ENCODE measurements at regions not wholly inside any gene's neighbourhood (a gene's known extent, or its start where the extent isn't known, plus 50 kb on each side); places are given as distances from the start of the nearest gene placed in this dataset.
"Not testable (repeated sequence)": the region's sequence is repeated elsewhere in the genome, so short reads cannot be mapped to it uniquely, and the experiment has no call there.

DNA sequence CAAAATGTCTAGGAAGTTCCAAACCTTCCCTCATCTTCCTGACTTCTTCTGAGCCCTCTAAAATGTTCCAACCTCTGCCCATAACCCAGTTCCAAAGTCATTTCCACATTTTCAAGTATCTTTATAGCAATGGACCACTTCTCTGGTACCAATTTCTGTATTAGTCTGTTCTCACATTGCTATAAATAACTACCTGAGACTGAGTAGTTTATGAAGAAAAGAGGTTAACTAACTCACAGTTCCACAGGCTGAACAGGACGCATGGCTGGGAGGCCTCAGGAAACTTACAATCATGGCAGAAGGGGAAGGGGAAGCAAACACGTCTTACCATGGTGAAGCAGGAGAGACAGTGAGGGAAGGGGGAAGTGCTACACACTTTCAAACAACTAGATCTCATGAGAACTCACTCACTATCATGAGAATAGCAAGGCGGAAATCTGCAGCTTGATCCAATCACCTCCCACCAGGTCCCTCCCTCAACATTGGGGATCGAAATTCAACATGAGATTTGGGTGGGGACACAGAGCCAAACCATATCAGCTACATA, 213.2 kb upstream of the MGAT5 start:
- not testable (repeated sequence) for DNase-seq

DNA sequence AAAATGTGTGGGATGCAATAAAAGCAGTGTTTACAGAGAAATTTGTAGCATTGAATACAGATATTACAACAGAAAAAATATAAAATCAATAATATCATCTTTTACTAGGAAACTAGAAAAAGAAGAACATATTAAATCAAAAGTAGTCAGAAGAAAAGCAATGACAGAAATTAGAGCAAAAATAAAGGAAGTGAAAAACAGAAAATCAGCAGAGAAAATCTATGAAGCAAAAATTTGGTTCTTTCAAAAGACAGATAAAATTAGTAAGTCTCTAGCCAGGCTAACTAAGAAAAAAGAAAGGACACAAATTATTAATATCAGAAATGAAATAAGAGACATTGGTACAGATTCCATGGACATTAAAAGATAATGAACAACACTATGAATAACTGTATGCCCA, 212.0 kb upstream of the MGAT5 start:
- no peak for DNase-seq

DNA sequence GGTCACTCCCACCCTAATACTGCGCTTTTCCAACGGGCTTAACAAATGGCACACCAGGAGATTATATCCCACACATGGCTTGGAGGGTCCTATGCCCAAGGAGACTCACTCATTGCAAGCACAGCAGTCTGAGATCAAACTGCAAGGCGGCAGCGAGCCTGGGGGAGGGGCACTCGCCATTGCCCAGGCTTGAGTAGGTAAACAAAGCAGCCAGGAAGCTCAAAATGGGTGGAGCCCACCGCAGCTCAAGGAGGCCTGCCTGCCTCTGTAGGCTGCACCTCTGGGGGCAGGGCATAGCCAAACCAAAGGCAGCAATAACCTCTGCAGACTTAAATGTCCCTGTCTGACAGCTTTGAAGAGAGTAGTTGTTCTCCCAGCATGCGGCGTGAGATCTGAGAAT, 210.8 kb upstream of the MGAT5 start:
- DNase-seq: not testable (repeated sequence)

DNA sequence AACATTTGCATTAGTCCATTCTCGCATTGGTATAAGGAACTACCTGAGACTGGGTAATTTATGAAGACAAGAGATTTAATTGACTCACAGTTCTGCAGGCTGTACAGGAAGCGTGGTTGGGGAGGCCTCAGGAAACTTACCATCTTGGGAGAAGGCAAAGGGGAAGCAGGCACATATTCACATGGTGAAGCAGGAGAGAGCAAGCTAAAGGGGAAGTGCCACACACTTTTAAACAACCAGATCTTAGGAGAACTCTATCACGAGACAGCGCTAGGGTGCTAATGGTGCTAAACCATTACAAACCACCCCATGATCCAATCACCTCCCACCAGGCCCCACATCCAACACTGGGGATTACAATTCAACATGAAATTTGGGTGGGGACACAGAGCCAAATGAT, 201.7 kb upstream of the MGAT5 start:
- DNase-seq: no peak

DNA sequence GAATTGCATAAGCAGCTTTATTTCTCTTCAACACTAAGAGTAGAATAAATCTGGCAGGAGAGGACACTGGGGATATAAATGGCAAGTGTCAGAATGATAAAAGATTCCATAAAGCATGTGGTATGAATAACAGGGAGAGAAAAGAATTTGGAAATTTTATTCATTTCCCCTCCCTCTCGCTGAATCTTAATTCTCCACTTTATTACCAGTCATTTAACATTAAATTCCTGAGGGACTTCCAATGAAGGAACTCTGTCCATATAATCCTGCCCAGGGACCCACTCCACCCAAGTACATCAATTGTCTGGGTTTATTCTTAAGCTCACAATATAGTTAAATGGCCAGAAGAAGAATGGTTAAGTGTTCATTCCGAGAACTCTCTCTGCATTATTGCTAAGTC, 197.7 kb upstream of the MGAT5 start:
- DNase-seq: no peak

DNA sequence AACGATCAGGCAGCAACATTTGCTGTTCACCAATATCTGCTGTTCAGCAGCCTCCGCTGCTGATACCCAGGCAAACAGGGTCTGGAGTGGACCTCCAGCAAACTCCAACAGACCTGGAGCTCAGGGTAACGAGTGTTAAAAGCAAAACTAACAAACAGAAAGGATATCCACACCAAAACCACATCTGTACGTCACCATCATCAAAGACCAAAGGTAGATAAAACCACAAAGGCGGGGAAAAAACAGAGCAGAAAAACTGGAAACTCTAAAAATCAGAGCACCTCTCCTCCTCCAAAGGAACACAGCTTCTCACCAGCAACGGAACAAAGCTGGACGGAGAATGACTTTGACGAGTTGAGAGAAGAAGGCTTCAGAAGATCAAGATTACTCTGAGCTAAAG, 192.8 kb upstream of the MGAT5 start:
- not testable (repeated sequence) for DNase-seq

DNA sequence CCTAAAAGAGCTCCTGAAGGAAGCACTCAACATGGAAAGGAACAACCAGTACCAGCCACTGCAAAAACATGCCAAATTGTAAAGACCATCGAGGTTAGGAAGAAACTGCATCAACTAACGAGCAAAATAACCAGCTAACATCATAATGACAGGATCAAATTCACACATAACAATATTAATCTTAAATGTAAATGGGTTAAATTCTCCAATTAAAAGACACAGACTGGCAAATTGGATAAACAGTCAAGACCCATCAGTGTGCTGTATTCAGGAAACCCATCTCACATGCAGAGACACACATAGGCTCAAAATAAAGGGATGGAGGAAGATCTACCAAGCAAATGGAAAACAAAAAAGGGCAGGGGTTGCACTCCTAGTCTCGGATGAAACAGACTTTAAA, 191.6 kb upstream of the MGAT5 start:
- not testable (repeated sequence) for DNase-seq

DNA sequence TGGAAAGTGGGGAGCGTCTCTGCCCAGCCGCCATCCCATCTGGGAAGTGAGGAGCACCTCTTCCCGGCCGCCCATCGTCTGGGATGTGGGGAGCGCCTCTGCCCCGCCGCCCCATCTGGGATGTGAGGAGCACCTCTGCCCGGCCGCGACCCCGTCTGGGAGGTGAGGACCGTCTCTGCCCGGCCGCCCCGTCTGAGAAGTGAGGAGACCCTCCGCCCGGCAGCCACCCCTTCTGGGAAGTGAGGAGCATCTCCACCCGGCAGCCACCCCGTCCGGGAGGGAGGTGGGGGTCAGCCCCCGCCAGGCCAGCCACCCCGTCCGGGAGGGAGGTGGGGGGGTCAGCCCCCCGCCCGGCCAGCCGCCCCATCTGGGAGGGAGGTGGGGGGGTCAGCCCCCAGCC, 190.0 kb upstream of the MGAT5 start:
- DNase-seq: not testable (repeated sequence)

DNA sequence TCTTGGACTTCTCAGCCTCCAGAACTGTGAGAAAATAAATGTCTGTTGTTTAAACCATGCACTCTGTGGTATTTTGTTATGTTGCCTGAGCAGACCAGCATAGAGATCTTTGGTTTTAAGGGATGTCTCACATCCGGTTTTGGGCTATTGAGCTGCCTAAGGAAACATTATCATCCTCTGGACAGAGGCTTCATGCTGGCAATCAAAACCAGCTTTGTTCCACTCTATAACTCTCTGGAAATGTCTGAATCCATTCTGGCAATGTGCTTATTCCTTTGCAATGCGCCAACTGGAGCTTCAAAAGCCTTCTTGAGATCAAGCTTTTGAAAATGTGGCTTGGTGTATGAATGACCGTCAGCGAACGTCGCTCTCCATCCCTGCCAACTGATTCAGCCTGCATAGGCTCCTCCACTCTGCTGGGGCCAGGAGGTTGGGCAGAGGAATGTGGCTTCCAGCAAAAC, 183.6 kb upstream of the MGAT5 start:
- no peak for DNase-seq

DNA sequence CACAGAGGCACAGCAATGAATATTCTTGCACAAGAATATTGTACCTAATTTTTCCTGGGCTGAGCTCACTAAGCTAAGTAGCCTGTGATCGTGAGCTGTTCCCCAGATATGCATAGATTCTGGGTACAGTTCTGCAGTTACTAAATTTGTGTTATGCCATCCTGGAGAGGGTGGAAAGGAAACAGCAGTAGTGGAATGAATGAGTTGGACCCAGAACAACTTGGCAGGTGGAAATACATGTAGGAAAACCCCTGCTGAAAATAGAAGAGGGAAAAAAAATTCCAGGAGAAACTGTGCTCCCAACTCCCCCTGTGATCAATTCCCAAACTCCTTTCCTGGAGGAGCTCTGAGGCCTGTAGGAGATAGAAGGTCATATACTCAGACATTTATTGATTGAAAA, 181.5 kb upstream of the MGAT5 start:
- no peak for DNase-seq

DNA sequence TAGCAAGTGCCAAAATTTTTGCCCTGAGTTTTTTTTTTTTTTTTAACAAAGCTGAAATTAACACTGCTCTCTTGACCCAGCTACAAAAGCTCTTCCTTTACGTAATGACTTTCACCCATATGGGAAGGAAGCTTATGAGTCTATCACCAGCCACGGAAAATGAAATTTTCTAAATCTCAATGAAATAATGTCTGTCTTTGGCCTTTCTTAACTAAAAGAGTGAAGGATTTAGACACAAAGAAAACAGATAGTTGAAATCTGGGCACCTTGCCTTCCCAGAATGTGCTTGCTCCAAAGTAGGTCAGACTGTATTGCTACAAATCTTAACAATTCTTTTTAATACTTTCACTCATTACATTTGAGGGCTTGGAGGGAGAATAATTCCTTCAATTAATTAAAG, 180.8 kb upstream of the MGAT5 start:
- DNase-seq: no peak

DNA sequence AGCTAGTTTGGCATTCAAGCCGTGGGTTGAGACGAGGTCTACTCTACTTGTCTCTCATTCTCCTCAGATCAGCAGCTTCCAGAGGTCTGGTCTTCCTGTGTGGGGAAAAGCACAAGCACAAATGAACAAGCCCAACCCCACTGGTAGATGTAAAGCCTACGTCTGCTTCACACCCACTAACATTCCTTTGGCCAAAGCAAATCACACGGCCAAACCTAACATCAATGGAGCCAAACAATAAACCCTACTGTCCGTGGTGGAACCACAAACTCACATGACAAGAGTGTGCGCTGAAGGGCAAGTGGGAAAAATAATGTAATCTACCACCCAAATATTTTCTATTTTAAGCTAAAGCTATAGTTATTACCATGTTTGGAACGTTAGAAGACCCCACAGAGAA, 179.3 kb upstream of the MGAT5 start:
- DNase-seq: no peak

DNA sequence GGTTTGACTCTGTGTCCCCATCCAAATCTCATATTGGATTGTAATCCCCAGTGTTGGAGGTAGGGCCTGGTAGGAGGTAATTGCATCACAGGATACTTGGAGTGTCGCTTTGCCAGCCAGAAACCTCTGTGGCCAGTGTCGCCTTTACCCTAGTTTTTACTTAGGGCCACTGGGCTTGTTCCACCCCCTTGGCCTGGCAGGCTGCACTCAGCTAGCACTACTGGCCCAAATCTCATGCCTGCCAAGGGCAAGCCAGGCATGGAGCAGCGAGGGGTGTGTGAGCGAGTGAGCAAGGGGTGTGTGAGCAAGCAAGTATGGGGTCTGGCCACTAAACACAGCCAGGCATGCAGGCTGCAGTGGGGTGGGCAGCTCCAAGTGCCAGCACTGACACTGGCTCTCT, 178.7 kb upstream of the MGAT5 start:
- DNase-seq: no peak

DNA sequence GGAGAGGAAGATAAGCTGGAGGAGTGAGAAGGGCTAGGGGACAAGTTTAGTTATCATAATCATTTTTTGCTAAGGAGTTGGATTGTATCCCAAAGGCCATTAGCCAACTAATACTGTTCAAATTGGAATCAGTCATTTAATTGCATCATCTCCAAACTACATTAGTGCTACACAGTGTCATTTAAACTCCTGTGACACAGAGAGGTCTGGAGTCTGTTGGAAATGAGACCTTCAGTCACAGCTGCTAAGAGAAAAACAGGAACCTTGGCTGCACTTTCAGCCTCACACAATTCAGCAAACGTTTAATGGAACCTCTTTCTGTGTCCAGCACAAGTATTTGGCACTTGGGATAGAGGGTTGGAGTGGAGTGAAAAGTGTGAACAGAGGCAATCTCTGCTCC, 175.5 kb upstream of the MGAT5 start:
- DNase-seq: no peak

DNA sequence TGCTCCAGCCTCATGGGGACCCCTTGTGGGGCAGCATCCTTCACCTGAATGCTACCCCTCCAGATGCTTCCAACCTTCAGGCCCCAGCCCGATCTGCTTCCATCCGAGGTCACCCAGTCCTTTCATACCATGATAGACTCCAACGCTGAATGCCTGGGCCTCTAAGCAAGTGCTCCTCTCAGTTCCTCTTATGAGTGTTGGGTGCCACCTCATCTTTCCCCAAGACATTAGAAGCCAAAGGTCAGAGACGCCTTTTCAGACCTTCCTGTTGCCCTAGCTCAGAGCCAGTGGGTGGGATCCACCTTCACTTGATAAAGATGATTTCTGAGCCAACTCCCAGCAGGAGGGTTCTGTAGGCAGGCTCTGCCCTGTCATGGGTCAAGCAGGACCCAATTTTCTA, 174.5 kb upstream of the MGAT5 start:
- DNase-seq: no peak

DNA sequence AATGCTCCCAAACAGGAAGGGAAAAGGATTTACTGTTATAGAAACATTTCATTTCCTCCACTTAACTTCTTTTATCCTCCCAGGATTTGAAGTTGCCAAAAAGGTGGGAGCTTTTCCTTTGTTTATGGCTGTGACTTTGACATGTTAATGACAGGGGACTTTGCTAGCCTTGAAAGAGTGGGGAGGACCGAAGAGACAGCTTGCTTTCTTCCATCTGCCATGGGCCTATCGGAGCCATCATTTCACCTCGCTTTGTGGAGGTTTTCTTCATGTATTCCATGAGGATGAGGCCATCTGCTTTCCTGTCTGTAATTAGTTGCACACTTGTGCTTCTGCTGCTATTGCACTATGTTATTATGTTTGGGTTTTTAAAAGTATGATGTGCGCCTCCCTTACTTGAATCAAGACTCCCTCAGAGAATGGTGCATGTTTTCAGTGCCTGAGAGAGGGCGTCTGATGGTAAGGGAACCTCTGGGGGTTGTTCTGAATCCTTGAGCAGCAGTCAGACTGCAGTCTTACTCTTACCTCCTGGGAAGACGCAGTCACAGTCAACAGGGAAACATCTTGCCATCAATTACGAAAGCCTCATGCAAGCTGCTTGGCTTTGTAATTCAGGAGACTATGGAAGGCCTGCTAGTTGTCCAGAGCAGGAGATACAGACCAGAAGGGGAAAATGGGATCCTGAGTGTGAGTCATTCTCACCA, 173.3 kb upstream of the MGAT5 start:
- no peak for DNase-seq

DNA sequence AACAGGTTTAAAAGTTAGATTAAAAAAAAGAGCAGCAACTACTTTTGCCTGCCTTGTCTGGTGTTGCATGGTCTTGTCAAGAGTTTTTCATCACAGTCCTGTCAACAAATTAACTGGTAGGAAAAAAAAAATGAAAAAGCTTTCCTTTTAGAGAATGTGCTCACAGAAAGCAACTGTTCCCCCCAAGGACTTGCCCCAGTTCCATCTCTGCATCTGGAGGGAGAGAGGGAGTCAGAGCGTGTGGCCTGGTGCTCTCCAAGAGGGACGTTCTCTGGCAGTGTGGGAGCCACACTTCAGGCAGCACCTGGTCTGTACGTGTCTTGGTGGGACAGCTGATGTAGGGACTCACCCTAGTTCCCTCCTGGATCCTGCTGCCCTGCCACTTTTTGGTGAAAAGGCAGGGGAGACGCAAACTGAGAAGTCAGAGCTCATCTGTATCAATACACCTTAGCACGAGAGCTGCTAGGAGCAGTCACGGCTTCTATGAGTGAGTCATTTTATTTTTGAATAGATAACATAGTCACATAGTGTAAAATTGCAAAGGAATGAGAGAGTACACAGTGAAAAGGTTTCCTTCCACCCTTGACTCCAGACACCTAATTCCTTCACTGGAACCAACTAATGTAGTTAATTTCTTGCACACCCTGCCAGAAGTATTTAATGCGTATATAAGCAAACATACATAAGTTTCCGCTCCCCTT, 172.5 kb upstream of the MGAT5 start:
- DNase-seq: no peak

DNA sequence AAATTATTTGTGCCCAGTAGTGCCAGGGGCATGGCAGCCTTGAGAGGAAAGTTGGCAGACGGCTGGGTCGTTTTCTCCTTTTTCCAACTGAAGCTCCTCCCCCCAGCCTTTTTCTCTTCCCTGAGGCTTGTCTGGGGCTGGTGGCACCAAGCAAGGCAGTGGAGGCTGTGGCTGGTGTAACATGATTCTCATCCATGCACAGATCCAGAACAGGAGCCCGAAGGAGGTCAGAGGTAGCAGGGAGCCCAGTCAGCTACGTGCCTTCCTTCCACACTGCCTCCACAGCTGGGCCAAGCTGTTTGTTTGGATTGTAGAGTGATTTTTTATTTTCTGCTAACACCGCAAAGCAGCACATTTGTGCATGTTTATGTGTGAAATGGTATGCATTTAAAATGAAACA, 170.3 kb upstream of the MGAT5 start:
- no peak for DNase-seq

DNA sequence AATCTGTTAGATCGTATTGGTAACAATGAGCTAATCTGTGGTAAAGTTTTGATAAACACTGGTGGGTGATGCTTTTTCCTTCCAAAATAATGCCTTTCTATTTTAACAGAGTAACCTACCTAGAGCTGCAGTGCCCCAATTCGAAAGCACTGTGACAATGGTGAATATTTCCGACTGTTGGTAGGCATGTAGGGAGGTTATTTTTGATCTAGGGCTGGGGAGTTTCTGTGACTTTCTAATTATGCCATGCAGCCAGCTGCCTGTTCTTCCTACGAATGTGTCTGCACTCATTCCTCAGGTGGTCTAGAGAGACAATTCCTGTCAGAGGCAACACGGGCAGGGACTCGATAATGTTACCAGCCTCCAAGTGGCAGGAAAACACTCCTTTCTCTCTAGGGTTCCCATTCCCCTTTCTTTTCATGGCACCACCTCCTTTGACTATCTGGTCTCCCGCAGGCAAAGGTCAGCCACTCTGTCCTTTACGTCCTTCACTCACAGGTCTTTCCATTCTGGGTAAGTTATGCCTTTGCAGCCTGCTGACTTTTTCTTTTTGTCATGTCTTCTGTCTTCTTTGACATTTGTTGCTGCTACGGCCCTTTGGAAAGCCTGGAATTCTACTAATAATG, 167.2 kb upstream of the MGAT5 start:
- DNase-seq: no peak

DNA sequence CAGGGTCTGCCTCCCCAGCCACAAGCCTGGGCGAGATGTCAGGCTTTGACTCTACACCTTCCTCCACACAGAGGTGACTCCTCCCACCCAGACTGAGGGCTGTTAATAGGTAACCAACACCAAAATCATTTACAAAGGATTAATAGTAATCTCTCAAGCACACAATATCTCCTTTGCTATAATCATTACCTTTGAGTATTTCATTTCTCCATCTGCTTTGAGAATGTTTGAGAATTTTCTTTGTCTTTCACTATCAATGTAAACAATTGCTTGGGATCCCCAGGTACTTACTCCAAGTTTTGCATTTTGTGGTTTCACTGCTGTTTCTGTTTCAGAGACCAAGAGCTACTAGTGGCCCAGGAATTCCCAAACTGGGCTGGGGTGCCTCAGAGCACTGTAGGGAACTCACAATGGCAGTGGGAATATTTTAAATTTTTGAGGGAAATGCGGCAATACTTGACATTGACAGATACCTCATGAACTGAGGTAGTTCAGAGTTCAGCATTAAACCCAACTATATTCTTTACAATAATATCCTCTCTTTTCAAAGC, 166.4 kb upstream of the MGAT5 start:
- no peak for DNase-seq

DNA sequence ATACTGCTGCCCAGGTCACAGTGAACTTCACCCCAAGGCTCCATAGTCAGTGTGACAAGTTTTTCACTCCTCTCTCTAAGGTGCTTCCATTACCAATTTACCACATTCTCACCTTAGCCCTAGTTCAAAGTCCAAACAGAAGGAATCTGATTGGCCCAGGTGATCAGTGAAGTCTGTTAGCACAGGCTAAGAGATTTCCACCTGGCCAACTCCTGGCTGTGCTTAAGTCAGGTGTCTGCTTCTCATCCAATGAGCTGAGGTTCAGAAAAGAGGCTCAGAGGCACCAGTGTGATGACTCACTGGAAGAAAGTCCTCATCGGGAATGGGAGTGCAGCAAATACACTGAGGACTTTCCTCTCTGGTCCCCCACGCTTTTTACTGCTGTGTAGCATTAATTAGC, 164.4 kb upstream of the MGAT5 start:
- no peak for DNase-seq

DNA sequence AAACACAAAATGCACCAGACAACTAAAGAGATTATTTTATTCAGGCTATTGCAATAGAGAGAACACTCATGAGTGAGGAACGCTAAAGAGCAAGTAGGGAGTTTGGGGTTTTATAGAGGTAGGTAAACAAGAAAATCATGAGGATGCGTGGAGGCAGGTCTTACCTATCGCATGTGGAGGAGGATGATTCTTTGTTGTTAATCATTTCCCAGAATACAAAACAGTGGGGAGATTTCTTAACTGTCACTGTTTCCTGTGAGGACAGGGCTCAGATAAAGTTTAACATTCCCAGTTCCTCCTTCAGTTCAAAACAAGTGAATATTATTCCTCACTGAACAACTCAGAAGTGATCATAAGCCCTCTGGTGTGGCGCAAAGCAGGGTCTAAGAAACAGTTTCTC, 156.1 kb upstream of the MGAT5 start:
- no peak for DNase-seq

DNA sequence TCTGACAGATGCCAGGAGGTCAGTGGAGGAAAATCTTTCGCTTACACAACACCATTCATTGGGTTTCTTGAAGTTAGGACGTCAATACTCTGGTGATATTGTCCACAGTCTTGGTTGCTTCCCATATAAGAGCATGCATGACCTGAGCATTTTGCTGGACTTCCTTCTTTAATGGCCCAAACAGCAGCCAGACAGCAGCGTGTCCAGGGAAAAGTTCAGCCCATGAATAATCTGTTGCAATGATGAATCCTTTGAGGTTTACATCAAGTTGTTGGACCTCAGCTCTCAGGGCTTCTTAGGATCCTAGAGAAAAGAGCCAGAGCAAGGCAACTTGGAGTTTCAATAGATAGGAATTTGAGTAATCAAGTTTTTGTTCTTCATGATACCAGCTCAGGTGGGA, 155.6 kb upstream of the MGAT5 start:
- DNase-seq: no peak

DNA sequence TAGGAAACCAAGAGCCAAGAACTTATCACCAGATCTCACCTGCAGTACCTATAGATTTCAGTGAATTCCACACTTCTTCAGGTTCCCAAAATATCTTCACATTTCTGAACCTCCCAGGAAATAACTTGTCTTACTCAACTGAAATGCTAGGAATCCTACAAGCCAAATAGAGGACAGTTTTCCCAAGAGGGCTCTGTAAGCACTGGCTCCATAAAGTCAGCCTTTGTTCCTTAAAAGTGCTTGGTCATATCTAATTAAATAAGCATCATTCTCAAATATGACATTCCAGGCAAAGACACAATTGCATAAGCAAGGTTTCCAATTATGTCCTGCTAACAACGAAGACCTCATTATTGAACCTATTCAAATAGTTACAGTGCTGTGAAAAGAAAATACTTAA, 154.6 kb upstream of the MGAT5 start:
- DNase-seq: no peak

Data from amniotic stem cell (primary cell).